ENCODE measurements at regions not wholly inside any gene's neighbourhood (a gene's known extent, or its start where the extent isn't known, plus 50 kb on each side); places are given as distances from the start of the nearest gene placed in this dataset.

- no peaks in the 10 kb centered on the region for H3K36me3 ChIP-seq (ENCODE audit: low read depth)
- H3K9ac ChIP-seq, result no peak overlapping the region
- no peak for TF ChIP-seq EZH2 (IDR thresholded peaks at IDR 0.05; ENCODE audit: insufficient read depth, poor library complexity, severe bottlenecking)
- peak; percentile 91 for DNase-seq
- H3K79me2 ChIP-seq (ENCODE audit: insufficient read depth), result no peaks in the 10 kb centered on the region
- no peaks in the 10 kb centered on the region for H4K20me1 ChIP-seq (ENCODE audit: insufficient read depth)
- peaks cover 5% of the 10 kb centered on the region for H3F3A ChIP-seq (ENCODE audit: insufficient read depth)
- no peak overlapping the region for H3K27ac ChIP-seq
- WGBS, 2 experiments (ENCODE audit: low coverage in 1 of 2, low lambda C conversion rate in 2 of 2, missing lambda C conversion rate in 2 of 2), result 69% methylated on average over 29 to 32 of the region's 32 CpGs
- H3K27me3 ChIP-seq (replicated peaks; ENCODE audit: insufficient read depth), result no peaks in the 10 kb centered on the region
- peaks cover 13% of the 10 kb centered on the region for H3K4me1 ChIP-seq (ENCODE audit: insufficient read depth)
- no peak overlapping the region for H2AFZ ChIP-seq
- H3K4me3 ChIP-seq, result no peak overlapping the region
- in situ Hi-C loops (cut with MboI), result no loop called here
- no peaks in the 10 kb centered on the region for H3K9me2 ChIP-seq (ENCODE audit: insufficient read depth)
- H3K4me2 ChIP-seq (ENCODE audit: unreplicated experiment), result peak overlapping the region; percentile 33
- no peaks in the 10 kb centered on the region for H3K9me3 ChIP-seq (ENCODE audit: low read depth)
Observed at GRCh38 chr14:97180304-97181200, 383.4 kb downstream of the VRK1 start.

- Histone ChIP-seq H3K27me3 (replicated peaks; ENCODE audit: insufficient read depth) (no peaks in the 10 kb centered on the region), H3K27ac (no peak overlapping the region), H3K79me2 (ENCODE audit: insufficient read depth) (no peaks in the 10 kb centered on the region), H3K4me1 (ENCODE audit: insufficient read depth) (peaks cover under 1% of the 10 kb centered on the region), H3K4me2 (ENCODE audit: unreplicated experiment) (no peak overlapping the region), H3K9me2 (ENCODE audit: insufficient read depth) (no peaks in the 10 kb centered on the region), H4K20me1 (ENCODE audit: insufficient read depth) (no peaks in the 10 kb centered on the region), H3F3A (ENCODE audit: insufficient read depth) (peaks cover 5% of the 10 kb centered on the region; the same call in 1 of the 2 replicates), H3K36me3 (ENCODE audit: low read depth) (no peaks in the 10 kb centered on the region), H3K9ac (no peak overlapping the region), H3K9me3 (ENCODE audit: low read depth) (no peaks in the 10 kb centered on the region), H3K4me3 (no peak overlapping the region), H2AFZ (no peak overlapping the region)
- DNase-seq, result no peak
- 34 to 35% methylated on average over 6 of the region's 6 CpGs for WGBS, 2 experiments (ENCODE audit: low coverage in 1 of 2, low lambda C conversion rate in 2 of 2, missing lambda C conversion rate in 2 of 2)
- in situ Hi-C loops (cut with MboI), result no loop called here
- no peak for TF ChIP-seq EZH2phosphoT487 (IDR thresholded peaks at IDR 0.05; ENCODE audit: insufficient read depth, low read depth)
- no peak for TF ChIP-seq EZH2 (IDR thresholded peaks at IDR 0.05; ENCODE audit: insufficient read depth, poor library complexity, severe bottlenecking)
Observed at GRCh38 chr14:97185186-97185585, 388.0 kb downstream of the VRK1 start.

- Histone ChIP-seq H2AFZ (no peak overlapping the region), H3K79me2 (ENCODE audit: insufficient read depth) (no peaks in the 10 kb centered on the region), H3K4me1 (ENCODE audit: insufficient read depth) (no peaks in the 10 kb centered on the region), H3K4me2 (ENCODE audit: unreplicated experiment) (no peak overlapping the region), H3K4me3 (no peak overlapping the region), H3K9me3 (ENCODE audit: low read depth) (no peaks in the 10 kb centered on the region), H3F3A (ENCODE audit: insufficient read depth) (no peaks in the 10 kb centered on the region), H3K9ac (no peak overlapping the region), H4K20me1 (ENCODE audit: insufficient read depth) (no peaks in the 10 kb centered on the region), H3K27ac (no peak overlapping the region), H3K27me3 (replicated peaks; ENCODE audit: insufficient read depth) (no peaks in the 10 kb centered on the region), H3K9me2 (ENCODE audit: insufficient read depth) (no peaks in the 10 kb centered on the region), H3K36me3 (ENCODE audit: low read depth) (no peaks in the 10 kb centered on the region)
- in situ Hi-C loops (cut with MboI), result no loop called here
- DNase-seq, result no peak
- no peak for TF ChIP-seq EZH2 (IDR thresholded peaks at IDR 0.05; ENCODE audit: insufficient read depth, poor library complexity, severe bottlenecking)
- no peak for TF ChIP-seq EZH2phosphoT487 (IDR thresholded peaks at IDR 0.05; ENCODE audit: insufficient read depth, low read depth)
- 29 to 33% methylated on average over 2 of the region's 2 CpGs for WGBS, 2 experiments (ENCODE audit: low coverage in 1 of 2, low lambda C conversion rate in 2 of 2, missing lambda C conversion rate in 2 of 2)
Observed at GRCh38 chr14:97187916-97188315, 390.7 kb downstream of the VRK1 start.

GRCh38 chr14:97196336-97196735, 399.2 kb downstream of the VRK1 start:
- H3K9me3 ChIP-seq (ENCODE audit: low read depth), result no peaks in the 10 kb centered on the region
- no peak for TF ChIP-seq EZH2 (IDR thresholded peaks at IDR 0.05; ENCODE audit: insufficient read depth, poor library complexity, severe bottlenecking)
- no peak for TF ChIP-seq EZH2phosphoT487 (IDR thresholded peaks at IDR 0.05; ENCODE audit: insufficient read depth, low read depth)
- H3K27me3 ChIP-seq (replicated peaks; ENCODE audit: insufficient read depth), result no peaks in the 10 kb centered on the region
- H3K36me3 ChIP-seq (ENCODE audit: low read depth), result no peaks in the 10 kb centered on the region
- in situ Hi-C loops (cut with MboI), result no loop called here
- H3F3A ChIP-seq (ENCODE audit: insufficient read depth), result no peaks in the 10 kb centered on the region
- no peak overlapping the region for H3K4me3 ChIP-seq
- H3K79me2 ChIP-seq (ENCODE audit: insufficient read depth), result no peaks in the 10 kb centered on the region
- no peak overlapping the region for H3K9ac ChIP-seq
- DNase-seq, result no peak
- H4K20me1 ChIP-seq (ENCODE audit: insufficient read depth), result no peaks in the 10 kb centered on the region; the same call in 1 of the 2 replicates
- no peaks in the 10 kb centered on the region for H3K9me2 ChIP-seq (ENCODE audit: insufficient read depth)
- no peak overlapping the region for H2AFZ ChIP-seq
- H3K4me1 ChIP-seq (ENCODE audit: insufficient read depth), result no peaks in the 10 kb centered on the region
- no peak overlapping the region for H3K27ac ChIP-seq
- H3K4me2 ChIP-seq (ENCODE audit: unreplicated experiment), result no peak overlapping the region
- WGBS, 2 experiments (ENCODE audit: low coverage in 1 of 2, low lambda C conversion rate in 2 of 2, missing lambda C conversion rate in 2 of 2), result 37 to 56% methylated on average over 4 of the region's 4 CpGs

All from GM23248 (cell line).